ENCODE measurements at regions not wholly inside any gene's neighbourhood (a gene's known extent, or its start where the extent isn't known, plus 50 kb on each side); places are given as distances from the start of the nearest gene placed in this dataset.

- Histone ChIP-seq H3K27me3 (no peaks in the 10 kb centered on the region), H3K36me3 (replicated peaks in 1 of 2) (no peaks in the 10 kb centered on the region), H3K4me3 (no peak overlapping the region), H3K9me3 (replicated peaks in 1 of 3) (no peaks in the 10 kb centered on the region), H3K4me1 (replicated peaks in 1 of 2) (no peaks in the 10 kb centered on the region), H3K27ac (no peak overlapping the region)
- no peak for DNase-seq
- intact Hi-C loops (cut with DNase I): loop anchor here in 1 of 2 donors (10.0 kb wide), 1 partner anchor 1278 kb away; the partner anchor contains the start of gene HOXA9
- TF ChIP-seq, protein P1, sequence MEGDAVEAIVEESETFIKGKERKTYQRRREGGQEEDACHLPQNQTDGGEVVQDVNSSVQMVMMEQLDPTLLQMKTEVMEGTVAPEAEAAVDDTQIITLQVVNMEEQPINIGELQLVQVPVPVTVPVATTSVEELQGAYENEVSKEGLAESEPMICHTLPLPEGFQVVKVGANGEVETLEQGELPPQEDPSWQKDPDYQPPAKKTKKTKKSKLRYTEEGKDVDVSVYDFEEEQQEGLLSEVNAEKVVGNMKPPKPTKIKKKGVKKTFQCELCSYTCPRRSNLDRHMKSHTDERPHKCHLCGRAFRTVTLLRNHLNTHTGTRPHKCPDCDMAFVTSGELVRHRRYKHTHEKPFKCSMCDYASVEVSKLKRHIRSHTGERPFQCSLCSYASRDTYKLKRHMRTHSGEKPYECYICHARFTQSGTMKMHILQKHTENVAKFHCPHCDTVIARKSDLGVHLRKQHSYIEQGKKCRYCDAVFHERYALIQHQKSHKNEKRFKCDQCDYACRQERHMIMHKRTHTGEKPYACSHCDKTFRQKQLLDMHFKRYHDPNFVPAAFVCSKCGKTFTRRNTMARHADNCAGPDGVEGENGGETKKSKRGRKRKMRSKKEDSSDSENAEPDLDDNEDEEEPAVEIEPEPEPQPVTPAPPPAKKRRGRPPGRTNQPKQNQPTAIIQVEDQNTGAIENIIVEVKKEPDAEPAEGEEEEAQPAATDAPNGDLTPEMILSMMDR (IDR thresholded peaks at IDR 0.05): no peak
- TF ChIP-seq POLR2A (IDR thresholded peaks at IDR 0.05): no peak
- WGBS, 4 donors: 67 to 76% (median 73%) methylated on average over 4 to 6 of the region's 6 CpGs
Measured at GRCh38 chr7:25886387-25887240, 265.4 kb upstream of the NFE2L3 start.

- no peaks in the 10 kb centered on the region for H3K9me3 ChIP-seq (replicated peaks in 1 of 3)
- intact Hi-C loops (cut with DNase I): loop anchor here in 1 of 2 donors (10.0 kb wide), 1 partner anchor 1278 kb away; the partner anchor contains the start of gene HOXA9
Measured at GRCh38 chr7:25887266-25887665, 264.7 kb upstream of the NFE2L3 start.

DNA sequence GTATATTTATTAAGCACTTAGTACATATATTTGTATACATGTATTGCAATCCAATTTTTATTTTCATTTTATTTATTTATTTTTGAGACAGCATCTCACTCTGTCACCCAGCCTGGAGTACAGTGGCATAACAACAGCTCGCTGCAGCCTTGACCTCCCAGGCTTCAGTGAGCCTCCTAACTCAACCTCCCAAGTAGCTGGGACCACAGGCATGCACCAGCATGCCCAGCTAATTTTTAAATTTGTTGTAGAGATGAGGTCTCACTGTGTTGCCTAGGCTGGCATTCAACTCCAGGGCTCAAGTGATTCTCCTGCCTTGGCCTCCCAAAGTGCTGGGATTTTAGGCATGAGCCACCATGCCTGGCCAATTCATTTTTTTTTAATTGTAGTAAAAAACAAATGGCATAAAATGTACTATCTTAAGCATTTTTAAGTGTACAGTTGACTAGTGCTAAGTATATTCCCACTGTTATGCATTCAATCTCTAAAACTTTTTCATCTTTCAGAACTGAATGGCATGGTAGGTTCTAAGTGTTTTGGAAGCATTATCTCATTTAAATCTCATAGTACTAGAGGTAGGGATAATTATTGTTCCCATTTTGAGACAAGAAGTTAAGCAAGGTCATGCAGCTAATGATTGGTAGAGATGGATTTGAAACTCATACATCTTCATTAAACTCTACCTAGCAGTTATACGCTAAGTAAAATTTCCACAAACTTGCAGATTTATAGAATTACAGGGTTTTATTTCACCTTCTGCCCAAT lies 264.0 kb upstream of the NFE2L3 start:
- Histone ChIP-seq H3K27me3 (no peaks in the 10 kb centered on the region), H3K27ac (no peak overlapping the region), H3K4me1 (replicated peaks in 1 of 2) (peaks cover 0 to 4% of the 10 kb centered on the region in 2 donors), H3K9me3 (replicated peaks in 1 of 3) (no peaks in the 10 kb centered on the region), H3K4me3 (no peak overlapping the region), H3K36me3 (replicated peaks in 1 of 2) (no peaks in the 10 kb centered on the region)
- TF ChIP-seq, protein P1 (IDR thresholded peaks at IDR 0.05): no peak
- no peak for TF ChIP-seq POLR2A (IDR thresholded peaks at IDR 0.05)
- DNase-seq: no peak
- WGBS, 4 donors: 84 to 94% (median 92%) methylated on average over 2 of the region's 2 CpGs
- intact Hi-C loops (cut with DNase I): loop anchor here in 1 of 2 donors (10.0 kb wide), 1 partner anchor 1277 kb away; the partner anchor contains the start of gene HOXA9

More at GRCh38 chr7:25887266-25887665, 264.7 kb upstream of the NFE2L3 start:
- Histone ChIP-seq H3K27me3 (no peaks in the 10 kb centered on the region), H3K4me1 (replicated peaks in 1 of 2) (no peaks in the 10 kb centered on the region), H3K27ac (no peak overlapping the region), H3K4me3 (no peak overlapping the region), H3K36me3 (replicated peaks in 1 of 2) (no peaks in the 10 kb centered on the region)
- DNase-seq: no peak
- TF ChIP-seq, protein P1 (IDR thresholded peaks at IDR 0.05): no peak
- no peak for TF ChIP-seq POLR2A (IDR thresholded peaks at IDR 0.05)
- WGBS, 4 donors: 72 to 83% (median 78%) methylated on average over 3 of the region's 3 CpGs

DNA sequence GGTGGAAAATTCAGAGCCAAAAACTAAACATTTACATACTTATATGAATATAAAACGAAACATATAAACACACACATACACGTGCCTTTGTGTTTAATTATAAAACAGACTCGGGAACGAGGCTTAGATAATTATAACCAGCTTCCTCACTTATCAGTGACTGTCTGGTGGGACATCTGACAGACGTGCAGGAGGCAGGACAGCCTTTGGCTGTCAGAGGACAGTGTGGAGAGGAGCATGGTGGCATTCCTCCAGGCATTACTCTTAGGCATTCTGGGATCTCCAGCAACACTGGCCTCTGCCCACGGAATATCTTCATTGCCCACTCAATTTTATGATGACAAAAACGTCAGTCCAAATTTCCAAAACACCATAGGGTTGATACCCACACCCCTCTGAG lies 262.2 kb upstream of the NFE2L3 start:
- H3K4me1 ChIP-seq (replicated peaks in 1 of 2): peaks cover 0 to 7% of the 10 kb centered on the region in 2 donors
- no peak overlapping the region for H3K27ac ChIP-seq
- TF ChIP-seq, protein P1 (IDR thresholded peaks at IDR 0.05): no peak
- no peak for TF ChIP-seq POLR2A (IDR thresholded peaks at IDR 0.05)
- WGBS, 4 donors: 71 to 76% (median 73%) methylated on average over 7 of the region's 7 CpGs
- intact Hi-C loops (cut with DNase I): loop anchor here (5.0 to 10.0 kb wide), 5 partner anchors 173 to 1275 kb away; partner anchors contain the start of gene HOXA9 (in 1 of the 2)
- H3K27me3 ChIP-seq: no peaks in the 10 kb centered on the region
- no peaks in the 10 kb centered on the region for H3K36me3 ChIP-seq (replicated peaks in 1 of 2)
- H3K9me3 ChIP-seq (replicated peaks in 1 of 3): no peaks in the 10 kb centered on the region
- DNase-seq: no peak
- no peak overlapping the region for H3K4me3 ChIP-seq

Data from adrenal gland (tissue), 9 donors.